GM18507 (cell line): ENCODE measurements at regions not wholly inside any gene's neighbourhood (a gene's known extent, or its start where the extent isn't known, plus 50 kb on each side); places are given as distances from the start of the nearest gene placed in this dataset.
"Not testable (repeated sequence)": the region's sequence is repeated elsewhere in the genome, so short reads cannot be mapped to it uniquely, and the experiment has no call there.

Experiments
- DNase-seq: peaks from one replicate; pipeline ENCODE4 v3.0.0; 2011; ENCODE audit warnings: low read depth; ENCODE audit not compliant: insufficient read length; ENCODE audit errors: extremely low spot score
- FAIRE-seq: peaks from 2 replicates; lab custom pipeline; 2011; peaks lifted over from hg19 to GRCh38; lab: Jason Lieb, UNC

- FAIRE-seq, result no peak
- no peak for DNase-seq
These were observed 128.2 kb downstream of the MZT1 start for GRCh38 chr13:72599178-72599743.

GRCh38 chr13:72590091-72590740 is 137.2 kb downstream of the MZT1 start:
- DNase-seq (no peak), FAIRE-seq (no peak)

GRCh38 chr13:72586518-72586917 is 140.9 kb downstream of the MZT1 start:
- DNase-seq (no peak), FAIRE-seq (no peak)

- no peak for DNase-seq
- no peak for FAIRE-seq
These were observed 142.2 kb downstream of the MZT1 start for GRCh38 chr13:72585254-72585653.

GRCh38 chr13:72571191-72571590 is 156.2 kb downstream of the MZT1 start:
- DNase-seq (no peak), FAIRE-seq (no peak)

GRCh38 chr13:72570019-72570418 is 157.4 kb downstream of the MZT1 start:
- FAIRE-seq (no peak), DNase-seq (no peak)

GRCh38 chr13:72567566-72567965 is 159.9 kb downstream of the MZT1 start:
- FAIRE-seq (no peak), DNase-seq (no peak)

GRCh38 chr13:72566526-72566925 is 160.9 kb downstream of the MZT1 start:
- FAIRE-seq, result no peak

GRCh38 chr13:72565893-72566292 is 161.5 kb downstream of the MZT1 start:
- DNase-seq, result no peak
- no peak for FAIRE-seq

More at GRCh38 chr13:72566526-72566925, 160.9 kb downstream of the MZT1 start:
- no peak for DNase-seq

GRCh38 chr13:72562686-72563085 is 164.7 kb downstream of the MZT1 start:
- FAIRE-seq, result no peak

GRCh38 chr13:72561791-72562190 is 165.6 kb downstream of the MZT1 start:
- no peak for DNase-seq
- FAIRE-seq, result no peak

More at GRCh38 chr13:72562686-72563085, 164.7 kb downstream of the MZT1 start:
- DNase-seq, result no peak

GRCh38 chr13:72559716-72560115 is 167.7 kb downstream of the MZT1 start:
- DNase-seq (no peak), FAIRE-seq (no peak)

- DNase-seq (no peak), FAIRE-seq (no peak)
These were observed 170.5 kb downstream of the MZT1 start for GRCh38 chr13:72556945-72557344.

GRCh38 chr13:72555601-72556000 is 171.8 kb downstream of the MZT1 start:
- FAIRE-seq, result no peak
- DNase-seq, result no peak

- no peak for FAIRE-seq
These were observed 174.7 kb downstream of the MZT1 start for GRCh38 chr13:72552731-72553130.

GRCh38 chr13:72545895-72546294 is 181.5 kb downstream of the MZT1 start:
- not testable (repeated sequence) for FAIRE-seq, DNase-seq

More at GRCh38 chr13:72552731-72553130, 174.7 kb downstream of the MZT1 start:
- no peak for DNase-seq

GRCh38 chr13:72545030-72545719 is 182.3 kb downstream of the MZT1 start:
- no peak for DNase-seq
- FAIRE-seq, result no peak

- FAIRE-seq, result no peak
These were observed 183.4 kb downstream of the MZT1 start for GRCh38 chr13:72544042-72544441.

GRCh38 chr13:72542241-72542640 is 185.2 kb downstream of the MZT1 start:
- DNase-seq, result no peak
- FAIRE-seq, result no peak

More at GRCh38 chr13:72544042-72544441, 183.4 kb downstream of the MZT1 start:
- DNase-seq, result no peak

GRCh38 chr13:72541674-72542073 is 185.8 kb downstream of the MZT1 start:
- FAIRE-seq, result no peak

GRCh38 chr13:72540881-72541280 is 186.5 kb downstream of the MZT1 start:
- DNase-seq (no peak), FAIRE-seq (no peak)

More at GRCh38 chr13:72541674-72542073, 185.8 kb downstream of the MZT1 start:
- no peak for DNase-seq
